Effector CD4-positive, alpha-beta T cell (primary cell): ENCODE measurements at regions not wholly inside any gene's neighbourhood (a gene's known extent, or its start where the extent isn't known, plus 50 kb on each side); places are given as distances from the start of the nearest gene placed in this dataset.
"Not testable (repeated sequence)": the region's sequence is repeated elsewhere in the genome, so short reads cannot be mapped to it uniquely, and the experiment has no call there.

ENCODE experiments used
- DNase-seq: peaks from one replicate; pipeline ENCODE4 v3.0.0-alpha.2; 2020

- DNase-seq: no peak
Observed at GRCh38 chr3:106957029-106957428, 420.2 kb upstream of the CCDC54 start.

- no peak for DNase-seq
Observed at GRCh38 chr3:106962993-106963392, 414.2 kb upstream of the CCDC54 start.

GRCh38 chr3:106963442-106963841, 413.8 kb upstream of the CCDC54 start:
- DNase-seq: no peak

GRCh38 chr3:106965307-106965706, 411.9 kb upstream of the CCDC54 start:
- DNase-seq: no peak

GRCh38 chr3:106969596-106969995, 407.6 kb upstream of the CCDC54 start:
- DNase-seq: no peak

- DNase-seq: no peak
Observed at GRCh38 chr3:106981392-106981791, 395.8 kb upstream of the CCDC54 start.

- DNase-seq: no peak
Observed at GRCh38 chr3:106985721-106986120, 391.5 kb upstream of the CCDC54 start.

GRCh38 chr3:106998841-106999682, 378.2 kb upstream of the CCDC54 start:
- DNase-seq: not testable (repeated sequence)

- no peak for DNase-seq
Observed at GRCh38 chr3:107001635-107002034, 375.6 kb upstream of the CCDC54 start.

GRCh38 chr3:107005352-107005751, 371.9 kb upstream of the CCDC54 start:
- not testable (repeated sequence) for DNase-seq

- DNase-seq: no peak
Observed at GRCh38 chr3:107008213-107008612, 369.0 kb upstream of the CCDC54 start.

GRCh38 chr3:107013641-107014040, 363.6 kb upstream of the CCDC54 start:
- no peak for DNase-seq

- DNase-seq: no peak
Observed at GRCh38 chr3:107024551-107025026, 352.6 kb upstream of the CCDC54 start.

- no peak for DNase-seq
Observed at GRCh38 chr3:107025961-107026360, 351.3 kb upstream of the CCDC54 start.

- no peak for DNase-seq
Observed at GRCh38 chr3:107028086-107028485, 349.2 kb upstream of the CCDC54 start.

GRCh38 chr3:107028626-107029025, 348.6 kb upstream of the CCDC54 start:
- DNase-seq: no peak

GRCh38 chr3:107032111-107032510, 345.1 kb upstream of the CCDC54 start:
- no peak for DNase-seq

- DNase-seq: no peak
Observed at GRCh38 chr3:107034142-107034541, 343.1 kb upstream of the CCDC54 start.

- no peak for DNase-seq
Observed at GRCh38 chr3:107035176-107035575, 342.1 kb upstream of the CCDC54 start.

GRCh38 chr3:107044677-107045076, 332.6 kb upstream of the CCDC54 start:
- DNase-seq: no peak

- no peak for DNase-seq
Observed at GRCh38 chr3:107045791-107046190, 331.4 kb upstream of the CCDC54 start.

- DNase-seq: no peak
Observed at GRCh38 chr3:107055181-107055942, 321.9 kb upstream of the CCDC54 start.

GRCh38 chr3:107061466-107061865, 315.8 kb upstream of the CCDC54 start:
- DNase-seq: no peak

GRCh38 chr3:107062310-107062709, 314.9 kb upstream of the CCDC54 start:
- DNase-seq: no peak
